GDM1 (cell line): ENCODE measurements at regions not wholly inside any gene's neighbourhood (a gene's known extent, or its start where the extent isn't known, plus 50 kb on each side); places are given as distances from the start of the nearest gene placed in this dataset.
"Not testable (repeated sequence)": the region's sequence is repeated elsewhere in the genome, so short reads cannot be mapped to it uniquely, and the experiment has no call there.

ENCODE experiments used
- DNase-seq: peaks from one replicate; lab custom pipeline; 2025; lab: John Stamatoyannopoulos, UW

GRCh38 chr13:44307255-44307654 is 66.4 kb upstream of the SERP2 start:
- no peak for DNase-seq

- DNase-seq: no peak
Measured at GRCh38 chr13:44307844-44308243, 65.8 kb upstream of the SERP2 start.

DNA sequence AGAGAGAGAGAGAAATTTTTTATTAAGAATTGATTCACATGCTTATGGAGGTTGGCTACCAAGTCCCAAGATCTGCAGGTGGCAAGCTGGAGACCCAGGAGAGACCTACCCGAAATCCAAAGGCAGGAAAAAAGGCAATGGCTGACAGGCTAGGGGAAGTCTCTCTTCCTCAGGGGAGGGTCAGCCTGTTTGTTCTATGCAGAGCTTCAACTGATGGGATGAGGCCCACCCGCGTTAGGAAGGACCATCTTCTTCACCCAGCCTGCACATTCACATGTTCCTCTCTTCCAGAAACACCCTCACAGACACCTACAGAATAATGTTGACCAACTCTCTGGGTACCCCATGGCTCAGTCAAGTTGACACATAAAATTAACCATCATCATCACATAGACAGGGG is 65.3 kb upstream of the SERP2 start:
- no peak for DNase-seq

DNA sequence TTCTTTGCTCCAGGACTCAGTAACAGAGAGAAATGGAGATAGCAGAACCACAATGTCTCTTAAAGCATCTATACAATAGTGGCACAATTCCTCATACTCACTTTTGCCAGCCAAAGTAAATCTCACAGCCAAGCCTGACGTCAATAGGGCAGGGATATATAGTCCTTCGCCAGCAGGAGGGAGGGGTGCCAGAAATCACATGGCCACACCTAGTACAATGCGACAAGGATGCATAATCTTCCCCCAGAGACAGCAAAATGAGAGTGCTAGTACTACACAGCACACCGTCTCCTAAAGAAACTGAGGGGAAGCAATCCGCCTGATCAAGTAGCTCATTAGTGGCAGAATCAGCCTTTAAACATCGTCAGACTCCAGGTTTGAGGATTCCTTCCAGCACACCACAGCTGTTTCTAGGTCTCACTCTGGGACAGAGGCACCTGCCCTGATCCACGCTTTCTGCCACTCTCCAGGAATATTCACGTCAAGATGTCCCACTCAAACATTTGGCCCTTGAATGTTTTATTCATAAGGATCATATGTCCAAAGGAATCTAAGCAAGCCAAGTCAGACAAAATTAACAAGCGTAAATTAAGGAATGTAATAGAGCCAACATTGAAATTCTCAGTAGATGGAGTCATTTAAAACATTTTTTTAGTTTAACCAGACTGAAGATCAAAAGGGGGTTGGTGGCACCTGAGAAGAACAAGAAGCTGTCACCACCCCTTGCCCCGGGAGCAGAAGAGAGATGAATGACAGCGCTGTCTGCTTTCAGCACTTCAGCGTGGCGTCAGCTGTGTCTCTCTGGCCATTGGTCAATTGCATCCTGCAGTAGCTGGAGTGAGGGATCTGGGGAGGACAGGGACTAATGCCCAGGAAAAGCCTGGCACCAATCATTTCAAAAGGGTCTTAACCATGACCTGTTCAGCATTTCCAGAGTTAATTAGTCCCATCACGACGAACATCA is 63.5 kb upstream of the SERP2 start:
- no peak for DNase-seq

DNA sequence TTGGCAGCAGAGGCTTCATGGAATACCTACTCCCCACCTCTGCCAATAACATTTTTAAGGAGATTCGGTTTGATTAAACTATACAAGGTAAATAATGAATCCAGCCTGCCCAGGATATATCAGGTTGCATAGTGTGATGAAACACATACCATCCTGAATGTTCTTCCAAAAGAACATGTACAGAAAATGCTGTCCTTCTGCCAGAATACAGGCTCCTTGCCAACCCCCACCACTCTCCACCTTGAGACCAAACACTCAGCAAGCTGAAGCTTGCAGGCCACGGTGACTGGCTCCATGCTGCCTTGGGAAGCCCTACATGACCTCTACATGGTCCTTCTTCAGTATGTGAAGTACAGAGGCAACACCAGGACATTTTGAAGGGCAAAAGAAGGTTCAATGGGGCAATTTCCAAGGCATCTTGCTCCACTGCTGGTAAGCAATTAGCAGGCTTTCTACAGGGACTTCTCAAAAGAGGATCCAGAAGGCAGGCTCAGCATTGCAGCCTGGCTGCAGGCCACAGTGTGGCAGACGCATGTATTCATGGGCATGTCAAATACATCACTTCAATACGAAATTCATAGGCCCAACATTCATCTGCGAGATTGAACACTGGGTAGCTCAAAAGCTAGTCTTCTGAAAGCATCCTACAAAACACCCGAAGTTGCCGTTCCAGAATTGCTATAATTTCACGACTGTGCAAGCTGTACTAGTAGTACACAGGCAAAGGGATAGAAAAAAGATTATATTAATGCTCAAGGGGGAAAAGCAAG is 62.4 kb upstream of the SERP2 start:
- no peak for DNase-seq

- DNase-seq: no peak
Measured at GRCh38 chr13:44312131-44312530, 61.5 kb upstream of the SERP2 start.

DNA sequence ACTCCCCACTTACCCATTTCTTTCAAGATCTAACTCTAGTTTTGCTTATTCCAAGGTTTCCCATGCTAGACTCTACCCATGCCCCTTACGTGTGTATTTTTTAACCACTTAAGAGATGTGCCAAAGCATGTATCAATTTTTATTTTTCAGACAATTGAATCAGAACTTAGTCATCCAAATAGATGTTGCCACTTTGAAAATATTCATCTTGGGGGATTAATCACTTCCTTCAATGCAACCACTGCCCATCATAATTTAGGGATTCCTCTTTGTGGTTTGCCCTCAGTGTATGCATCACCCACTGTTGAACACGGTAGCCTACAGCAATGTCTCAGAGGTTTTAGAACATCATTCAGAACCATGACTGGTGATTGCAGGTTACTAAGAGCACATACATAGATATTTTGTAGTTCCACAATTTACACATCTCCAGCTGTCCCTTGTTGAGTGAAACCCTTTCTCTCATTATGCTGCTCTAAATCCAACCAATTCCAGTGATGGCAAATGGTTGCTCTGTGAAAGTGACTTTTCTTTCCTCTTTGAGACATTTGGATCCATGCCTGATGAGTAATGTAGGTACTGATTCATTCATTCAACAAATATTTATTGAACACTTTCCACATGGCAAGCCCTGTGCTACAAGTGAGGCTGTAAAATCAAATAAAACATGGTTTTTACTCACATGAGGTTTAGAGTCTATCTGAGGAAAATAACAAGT is 60.6 kb upstream of the SERP2 start:
- DNase-seq: no peak

DNA sequence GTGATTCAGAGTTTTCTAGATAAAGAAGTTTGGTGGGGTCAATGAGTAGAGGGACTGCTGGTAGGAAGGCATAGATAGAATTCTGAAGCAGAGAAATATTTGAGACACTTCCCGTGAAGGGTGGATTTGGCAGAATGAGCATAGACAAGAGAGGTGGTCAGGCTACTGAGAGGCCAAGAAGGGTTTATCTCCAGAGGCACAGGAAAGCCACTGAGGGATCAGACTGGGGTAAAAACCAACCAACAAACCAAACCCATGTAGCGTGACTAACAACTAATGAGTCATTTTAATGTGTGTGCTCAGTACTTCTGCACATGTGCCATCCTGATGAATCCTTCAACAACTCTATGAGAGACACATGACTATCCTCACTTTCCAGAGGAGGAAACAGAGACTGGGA is 60.0 kb upstream of the SERP2 start:
- peak; percentile 20 for DNase-seq

DNA sequence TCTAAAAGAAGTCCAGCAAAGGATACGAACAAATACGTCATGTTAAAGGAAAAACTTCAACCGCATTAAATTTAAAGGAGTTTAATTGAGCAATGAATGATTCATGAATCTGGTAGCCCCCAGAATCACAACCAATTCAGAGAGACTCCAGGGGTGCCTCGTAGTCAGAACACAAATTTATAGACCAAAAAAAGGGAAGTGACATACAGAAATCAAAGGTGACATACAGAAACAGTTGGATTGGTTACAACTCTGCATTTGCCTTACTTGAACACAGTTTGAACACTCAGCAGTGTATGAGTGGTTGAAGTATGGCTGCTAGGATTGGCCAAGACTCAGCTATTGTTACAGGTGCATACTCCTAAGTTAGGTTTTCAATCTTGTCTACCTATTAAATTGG is 59.5 kb upstream of the SERP2 start:
- DNase-seq: not testable (repeated sequence)

GRCh38 chr13:44317752-44318151 is 55.9 kb upstream of the SERP2 start:
- DNase-seq: no peak

DNA sequence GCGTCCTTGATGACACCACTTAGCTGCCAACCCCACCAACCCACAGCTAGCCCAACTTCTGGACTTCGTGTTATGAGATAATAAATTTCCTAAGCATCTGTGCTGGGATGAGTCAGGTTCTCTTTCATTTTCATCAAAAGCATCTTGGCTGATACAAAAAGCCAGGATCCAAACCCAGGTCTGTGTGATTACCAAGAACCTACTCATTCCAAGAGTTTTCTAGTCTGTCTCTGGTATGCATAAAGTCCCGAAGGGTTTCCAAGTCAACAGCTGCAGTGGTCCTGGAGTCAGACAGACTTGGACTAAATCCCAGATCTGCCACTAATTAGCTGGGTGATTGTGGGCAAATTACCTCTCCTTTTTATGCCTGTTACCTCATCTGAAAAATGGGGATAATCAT is 55.5 kb upstream of the SERP2 start:
- DNase-seq: no peak

DNA sequence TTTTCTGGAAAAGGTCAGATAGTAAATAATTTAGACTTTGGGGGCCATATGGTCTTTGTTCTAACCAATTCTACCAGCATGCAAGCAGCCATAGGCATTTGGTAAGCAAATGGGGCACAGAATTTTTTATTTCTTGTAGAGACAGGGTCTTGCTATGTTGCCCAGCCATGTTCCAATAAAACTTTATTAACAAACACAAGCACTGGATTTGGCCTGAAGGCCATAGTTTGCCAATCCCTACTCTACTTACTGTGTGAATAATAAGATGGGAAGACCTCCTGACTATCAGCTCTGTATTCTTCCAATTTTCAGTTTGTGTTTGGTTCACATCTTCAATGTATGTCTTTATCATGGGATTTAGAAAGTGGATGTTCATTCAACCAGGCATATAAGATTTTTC is 53.0 kb upstream of the SERP2 start:
- DNase-seq: no peak

GRCh38 chr13:44321961-44322360 is 51.7 kb upstream of the SERP2 start:
- DNase-seq: no peak

DNA sequence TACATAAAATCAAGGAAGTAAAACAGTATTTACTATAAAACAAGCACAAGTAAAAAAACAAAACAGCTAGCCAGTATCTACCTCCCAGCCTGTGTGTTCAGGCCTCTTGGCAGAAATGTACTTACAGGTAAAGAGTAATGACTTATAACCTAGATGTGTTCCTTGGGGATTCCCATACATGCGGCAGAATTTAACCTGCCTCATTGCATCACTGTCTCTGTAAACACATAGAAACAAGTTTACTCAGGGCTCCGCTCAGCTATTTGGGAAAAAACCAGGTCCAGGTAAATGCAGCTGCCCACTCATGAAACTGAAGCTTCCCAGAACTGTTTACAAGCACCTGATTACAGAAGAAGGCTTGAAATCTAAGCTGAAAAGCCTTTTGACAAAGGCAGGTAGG is 50.7 kb upstream of the SERP2 start:
- DNase-seq: no peak

GRCh38 chr13:44323754-44324153 is 49.9 kb upstream of the SERP2 start:
- no peak for DNase-seq
